PC-3 (cell line): ENCODE measurements at regions not wholly inside any gene's neighbourhood (a gene's known extent, or its start where the extent isn't known, plus 50 kb on each side); places are given as distances from the start of the nearest gene placed in this dataset.

Experiments used
- ATAC-seq: fragments of 200-7000 bp; cut with Tn5 transposase; 2 replicates; pipeline ENCODE4 v1.9.1; 2020; ENCODE audit warnings: mild to moderate bottlenecking, moderate library complexity
- BruUV-seq: library from RNA; stranded (reverse); fragments of 400-500 nt; replicated peaks from 2 replicates; lab custom pipeline; 2021; lab: Mats Ljungman, UMichigan
- CTCF ChIA-PET: fragments of 300-600 bp; sonication (Branson Sonifier 250); formaldehyde crosslinking; loops from one replicate; lab custom pipeline; 2022; ENCODE audit warnings: antibody characterized with exemption; lab: Charles Lee
- POLR2A ChIA-PET: fragments of 300-600 bp; sonication (Branson Sonifier 250); formaldehyde crosslinking; loops from one replicate; lab custom pipeline; 2022; ENCODE audit warnings: antibody characterized with exemption; ENCODE audit not compliant: unreplicated experiment; lab: Charles Lee
- DNase-seq: peaks from one replicate; pipeline ENCODE4 v3.0.0-alpha.2; 2015
- H2AFZ ChIP-seq: fragments of 300-600 bp; sonication (generic); 2 replicates; pipeline ENCODE4 v1.6.0; 2016; ENCODE audit warnings: antibody characterized with exemption, low read length
- H3F3A ChIP-seq: fragments of 300-600 bp; sonication (generic); one replicate; pipeline ENCODE4 v1.6.0; 2017; ENCODE audit warnings: antibody characterized with exemption, low read length, control low read depth, mild to moderate bottlenecking; ENCODE audit not compliant: unreplicated experiment
- H3K27ac ChIP-seq: fragments of 300-600 bp; sonication (generic); 2 replicates; pipeline ENCODE4 v1.5.1; 2016; ENCODE audit warnings: mild to moderate bottlenecking, low read length
- H3K27me3 ChIP-seq: fragments of 300-600 bp; sonication (generic); 2 replicates; pipeline ENCODE4 v1.6.1; 2016; ENCODE audit warnings: low read length, mixed read lengths
- H3K36me3 ChIP-seq: fragments of 300-600 bp; sonication (generic); 2 replicates; pipeline ENCODE4 v1.6.1; 2016; ENCODE audit warnings: low read depth, mixed run types, low read length, mixed read lengths
- H3K4me1 ChIP-seq: fragments of 300-600 bp; sonication (generic); 2 replicates; pipeline ENCODE4 v1.5.1; 2016; ENCODE audit warnings: low read length; ENCODE audit not compliant: insufficient read depth
- H3K4me2 ChIP-seq: fragments of 300-600 bp; sonication (generic); 2 replicates; pipeline ENCODE4 v1.6.0; 2016; ENCODE audit warnings: low read length
- H3K4me3 ChIP-seq: fragments of 300-600 bp; sonication (generic); 2 replicates; pipeline ENCODE4 v1.5.1; 2016; ENCODE audit warnings: mild to moderate bottlenecking, low read length, mixed read lengths
- H3K79me2 ChIP-seq: fragments of 300-600 bp; sonication (generic); 2 replicates; pipeline ENCODE4 v1.6.1; 2017; ENCODE audit warnings: low read length, mixed read lengths
- H3K9ac ChIP-seq: fragments of 300-600 bp; sonication (generic); 2 replicates; pipeline ENCODE4 v1.6.0; 2016; ENCODE audit warnings: mild to moderate bottlenecking, low read length
- H3K9me2 ChIP-seq: fragments of 300-600 bp; sonication (generic); replicated peaks from 2 replicates; pipeline ENCODE4 v1.6.1; 2016; ENCODE audit warnings: mixed run types, low read length, mixed read lengths
- H3K9me3 ChIP-seq: fragments of 300-600 bp; sonication (generic); 2 replicates; pipeline ENCODE4 v1.6.1; 2016; ENCODE audit warnings: low read length, mixed read lengths
- H4K20me1 ChIP-seq: fragments of 300-600 bp; sonication (generic); 2 replicates; pipeline ENCODE4 v1.6.1; 2016; ENCODE audit warnings: low read length, mixed read lengths
- CTCF ChIP-seq: fragments of 300-600 bp; sonication (generic); conservative IDR thresholded peaks from 2 replicates; pipeline ENCODE4 v1.5.1; 2017; ENCODE audit warnings: antibody characterized with exemption, low read depth, mild to moderate bottlenecking, low read length
- EZH2 ChIP-seq: fragments of 300-600 bp; sonication (generic); IDR thresholded peaks from one replicate; pipeline ENCODE4 v1.6.1; 2017; ENCODE audit warnings: antibody characterized with exemption, mild to moderate bottlenecking, low read length; ENCODE audit not compliant: unreplicated experiment
- EZH2phosphoT487 ChIP-seq: fragments of 300-600 bp; sonication (generic); IDR thresholded peaks from 2 replicates; pipeline ENCODE4 v1.6.1; 2018; ENCODE audit warnings: mild to moderate bottlenecking, antibody characterized with exemption, low read length, borderline replicate concordance
- intact Hi-C: fragments of 100-400 bp; cut with micrococcal nuclease; formaldehyde crosslinking; loops from 2 replicates; pipeline ENCODE4 v1.9.0; 2023

- ChIA-PET CTCF (no interaction called here), POLR2A (no interaction called here)
- ATAC-seq, result no peak
Measured at GRCh38 chr2:59073286-59073685, 832.2 kb upstream of the FANCL start.

GRCh38 chr2:59068255-59068654, 827.1 kb upstream of the FANCL start:
- no peaks in the 10 kb centered on the region for H4K20me1 ChIP-seq
- no peak overlapping the region for H2AFZ ChIP-seq
- intact Hi-C loops, result no loop called here
- H3K27ac ChIP-seq, result no peak overlapping the region
- CTCF ChIA-PET, result no interaction called here
- peaks cover 50% of the 10 kb centered on the region for H3K27me3 ChIP-seq
- BruUV-seq, result no TSS peak
- no peak for DNase-seq
- TF ChIP-seq CTCF (no peak), EZH2 (no peak), EZH2phosphoT487 (no peak)
- no peaks in the 10 kb centered on the region for H3K9me2 ChIP-seq
- H3K4me2 ChIP-seq, result no peak overlapping the region
- no peaks in the 10 kb centered on the region for H3K79me2 ChIP-seq
- no peak overlapping the region for H3K9ac ChIP-seq
- no peaks in the 10 kb centered on the region for H3K4me1 ChIP-seq
- POLR2A ChIA-PET, result no interaction called here
- no peak overlapping the region for H3K4me3 ChIP-seq
- no peaks in the 10 kb centered on the region for H3F3A ChIP-seq
- no peak for ATAC-seq
- no peaks in the 10 kb centered on the region for H3K9me3 ChIP-seq
- H3K36me3 ChIP-seq, result no peaks in the 10 kb centered on the region

More at GRCh38 chr2:59073286-59073685, 832.2 kb upstream of the FANCL start:
- intact Hi-C loops, result no loop called here
- H3K79me2 ChIP-seq, result no peaks in the 10 kb centered on the region
- H2AFZ ChIP-seq, result no peak overlapping the region
- H3K4me3 ChIP-seq, result no peak overlapping the region
- BruUV-seq, result no TSS peak
- no peaks in the 10 kb centered on the region for H3K9me2 ChIP-seq
- H3K9ac ChIP-seq, result no peak overlapping the region
- H4K20me1 ChIP-seq, result no peaks in the 10 kb centered on the region
- no peak overlapping the region for H3K4me2 ChIP-seq
- no peaks in the 10 kb centered on the region for H3K4me1 ChIP-seq
- H3K27me3 ChIP-seq, result peaks cover 39% of the 10 kb centered on the region
- no peaks in the 10 kb centered on the region for H3K36me3 ChIP-seq
- H3F3A ChIP-seq, result no peaks in the 10 kb centered on the region
- H3K27ac ChIP-seq, result no peak overlapping the region
- TF ChIP-seq CTCF (no peak), EZH2 (no peak), EZH2phosphoT487 (no peak)
- no peaks in the 10 kb centered on the region for H3K9me3 ChIP-seq
- DNase-seq, result no peak

- Histone ChIP-seq H3K27me3 (peaks cover 58% of the 10 kb centered on the region), H3K4me3 (no peak overlapping the region), H3K79me2 (no peaks in the 10 kb centered on the region), H3K4me1 (no peaks in the 10 kb centered on the region), H3K27ac (no peak overlapping the region), H3K4me2 (no peak overlapping the region), H2AFZ (no peak overlapping the region), H3K9ac (no peak overlapping the region), H4K20me1 (no peaks in the 10 kb centered on the region), H3K9me2 (no peaks in the 10 kb centered on the region), H3F3A (no peaks in the 10 kb centered on the region), H3K9me3 (no peaks in the 10 kb centered on the region), H3K36me3 (no peaks in the 10 kb centered on the region)
- ChIA-PET CTCF (no interaction called here), POLR2A (no interaction called here)
- ATAC-seq, result no peak
- DNase-seq, result no peak
- intact Hi-C loops, result no loop called here
- no TSS peak for BruUV-seq
- no peak for TF ChIP-seq EZH2
- no peak for TF ChIP-seq EZH2phosphoT487
- no peak for TF ChIP-seq CTCF
Measured at GRCh38 chr2:59066787-59067399, 825.8 kb upstream of the FANCL start.
